Tibial nerve (tissue), 3 donors: ENCODE measurements at regions not wholly inside any gene's neighbourhood (a gene's known extent, or its start where the extent isn't known, plus 50 kb on each side); places are given as distances from the start of the nearest gene placed in this dataset.

ENCODE experiments used
- CTCF ChIP-seq, 5 experiments: fragments of 200-600 bp in 3 of 5; fragments of 450-650 bp in 2 of 5; sonication (generic) in 3 of 5; IDR thresholded peaks; one replicate each; pipeline ENCODE4 v1.5.1; 2016 to 2019; ENCODE audit warnings: antibody characterized with exemption in 5 of 5, mild to moderate bottlenecking in 3 of 5, moderate library complexity in 2 of 5
- POLR2A ChIP-seq, 2 donors: fragments of 450-650 bp; IDR thresholded peaks; one replicate each; pipeline ENCODE4 v1.6.1; 2017; ENCODE audit warnings: antibody characterized with exemption in 2 of 2, mild to moderate bottlenecking in 2 of 2, moderate library complexity in 2 of 2

GRCh38 chr3:69567023-69567709, 172.1 kb upstream of the MITF start:
- TF ChIP-seq CTCF (IDR thresholded peaks at IDR 0.05), result no peak
- no peak for TF ChIP-seq POLR2A (IDR thresholded peaks at IDR 0.05)
